NCI-H526 (cell line): ENCODE measurements at regions not wholly inside any gene's neighbourhood (a gene's known extent, or its start where the extent isn't known, plus 50 kb on each side); places are given as distances from the start of the nearest gene placed in this dataset.
A peak's percentile ranks its signal among the peaks of the same experiment; 100 is the strongest.
"Not testable (repeated sequence)": the region's sequence is repeated elsewhere in the genome, so short reads cannot be mapped to it uniquely, and the experiment has no call there.

ENCODE experiments used
- DNase-seq, 2 experiments: peaks; one replicate each; lab custom pipeline; 2025; lab: John Stamatoyannopoulos, UW

DNA sequence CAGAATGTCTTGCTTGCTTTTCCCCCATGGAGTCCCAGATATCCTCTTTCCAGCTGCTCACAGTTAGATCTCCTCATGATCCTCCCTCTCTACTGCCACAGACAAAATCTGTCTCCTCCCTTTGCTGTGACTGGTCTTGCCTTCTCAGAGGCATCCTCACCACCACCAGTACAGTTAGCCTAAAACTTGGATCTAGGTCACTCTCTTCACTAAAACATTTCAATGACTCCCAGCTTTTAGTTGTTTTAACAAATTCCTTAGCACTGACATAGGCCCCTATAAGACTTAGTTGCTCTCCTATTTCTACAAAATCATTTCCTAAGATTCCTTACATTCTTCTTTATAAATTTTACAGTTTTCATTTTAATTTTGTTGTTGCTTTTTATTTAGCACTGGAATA, 734.2 kb upstream of the CHAC2 start:
- no peak for DNase-seq

DNA sequence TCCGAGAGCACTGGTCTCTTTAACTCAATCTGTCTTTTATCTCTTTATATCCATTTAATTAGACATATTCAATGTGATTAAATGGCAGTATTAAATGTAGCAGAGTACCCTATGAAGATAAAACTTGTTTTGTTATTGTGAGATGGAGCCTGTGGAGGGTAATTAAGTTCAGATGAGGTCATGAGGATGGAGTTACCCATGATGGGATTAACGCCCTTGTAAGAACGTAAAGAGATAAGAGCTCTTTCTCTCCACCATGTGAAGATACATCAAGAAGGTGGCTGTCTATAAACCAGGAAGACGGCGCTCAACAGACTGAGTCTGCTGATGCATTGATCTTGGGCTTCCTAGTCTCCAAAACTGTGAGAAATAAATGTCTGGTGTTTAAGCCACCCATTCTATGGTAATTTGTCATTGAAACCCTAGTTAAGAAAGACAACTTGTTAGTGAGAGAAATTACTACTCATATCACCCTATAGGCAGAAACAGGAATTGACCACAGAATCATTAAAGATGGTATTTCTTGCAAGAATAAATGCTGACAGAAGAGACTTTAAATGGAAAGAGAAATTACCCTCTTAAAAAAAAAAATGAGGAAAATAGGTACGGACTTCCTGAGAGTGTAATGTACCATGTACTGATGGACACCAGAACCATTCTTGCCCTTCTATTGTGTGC, 738.7 kb upstream of the CHAC2 start:
- no peak for DNase-seq

DNA sequence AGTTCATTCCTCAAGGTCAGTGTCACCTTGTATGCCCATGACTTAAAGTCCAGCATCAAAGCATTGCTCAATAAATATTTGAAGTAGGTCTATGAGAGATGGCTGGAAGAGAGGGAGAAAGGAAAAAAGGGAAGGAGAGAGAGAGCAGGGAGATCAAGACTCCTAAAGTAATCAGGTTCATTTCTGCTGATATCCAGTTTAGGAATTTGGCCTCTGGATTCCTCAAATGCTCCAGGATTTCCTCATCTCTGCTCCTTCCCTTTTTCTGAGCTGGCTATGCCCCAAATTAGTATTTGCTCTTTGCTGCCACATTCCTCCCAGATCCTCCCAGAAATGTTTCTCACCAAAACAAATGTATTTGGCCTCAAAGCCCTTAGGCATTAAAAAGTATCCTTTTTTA, 739.4 kb upstream of the CHAC2 start:
- DNase-seq: no peak

DNA sequence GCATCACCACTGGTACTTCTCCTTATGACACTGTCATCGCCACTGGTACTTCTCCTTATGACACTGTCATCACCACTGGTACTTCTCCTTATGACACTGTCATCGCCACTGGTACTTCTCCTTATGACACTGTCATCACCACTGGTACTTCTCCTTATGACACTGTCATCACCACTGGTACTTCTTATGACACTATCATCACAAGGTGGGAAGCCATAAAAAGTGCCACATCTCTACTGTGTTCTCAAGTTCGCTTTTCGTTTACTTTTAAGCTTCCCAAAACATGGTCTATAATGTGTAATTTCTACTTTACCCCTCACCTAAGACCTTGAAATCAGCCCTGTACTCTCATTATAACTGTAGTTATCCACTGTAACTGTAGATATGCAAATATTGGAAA, 745.4 kb upstream of the CHAC2 start:
- not testable (repeated sequence) for DNase-seq

DNA sequence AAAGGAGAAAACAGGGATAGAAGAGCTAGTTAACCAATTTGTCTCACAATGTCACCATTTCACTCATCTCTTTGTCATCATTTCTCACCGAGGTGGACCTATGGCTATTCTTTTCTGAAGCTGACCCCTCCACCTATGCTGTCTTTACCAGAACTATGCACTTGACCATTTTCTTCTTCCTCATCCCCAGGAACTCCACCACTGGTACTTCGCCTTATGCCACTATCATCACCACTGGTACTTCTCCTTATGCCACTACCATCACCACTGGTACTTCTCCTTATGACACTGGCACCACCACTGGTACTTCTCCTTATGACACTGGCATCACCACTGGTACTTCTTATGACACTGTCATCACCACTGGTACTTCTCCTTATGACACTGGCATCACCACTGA, 745.8 kb upstream of the CHAC2 start:
- no peak for DNase-seq

DNA sequence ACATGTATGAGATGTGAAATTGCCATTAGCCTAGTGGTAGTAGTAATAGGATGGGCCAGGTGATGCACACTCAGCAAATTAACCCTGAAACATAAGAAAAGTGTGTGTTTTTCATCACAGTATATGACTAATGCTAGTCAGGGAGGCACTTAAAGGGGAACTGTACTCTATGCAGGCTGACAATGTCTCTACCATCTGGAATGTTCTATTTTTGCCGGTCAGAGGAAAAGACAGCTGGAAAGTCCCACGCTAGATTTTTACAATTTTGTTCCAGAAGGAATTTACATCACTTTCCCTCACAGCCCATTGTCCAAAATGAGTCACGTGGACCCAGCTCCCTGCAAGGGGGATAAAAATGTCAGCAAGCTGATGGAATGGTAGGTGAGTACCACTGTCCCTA, 746.3 kb upstream of the CHAC2 start:
- DNase-seq: no peak

DNA sequence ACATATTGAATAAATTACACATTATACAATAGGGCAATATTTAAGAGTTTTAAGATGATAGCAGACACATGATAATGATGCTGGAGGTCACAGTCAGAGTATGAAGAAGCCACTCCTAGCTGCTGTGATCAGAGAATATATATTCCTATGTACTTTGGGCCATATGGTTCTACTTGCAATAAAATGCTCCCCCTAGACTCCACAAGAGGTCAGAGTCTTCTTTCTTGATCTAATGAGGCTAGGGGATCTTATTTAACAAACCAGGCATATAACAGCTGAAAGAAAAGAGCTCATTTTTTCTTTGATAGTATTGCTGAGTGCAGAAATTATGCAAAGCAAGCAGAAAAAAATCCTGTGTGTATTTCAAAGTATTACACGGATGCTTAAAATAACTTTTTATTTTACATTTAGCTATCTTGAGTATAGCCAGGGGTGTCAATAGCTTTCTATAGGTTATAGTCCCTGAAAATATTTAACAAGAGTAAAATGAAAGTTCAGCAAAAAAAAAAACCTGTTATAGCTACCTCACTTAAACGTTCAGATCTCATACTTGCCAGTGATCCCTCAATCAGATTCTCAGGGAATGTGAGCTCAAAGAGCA, 748.7 kb upstream of the CHAC2 start:
- peak; percentile 27 to 41 for DNase-seq

DNA sequence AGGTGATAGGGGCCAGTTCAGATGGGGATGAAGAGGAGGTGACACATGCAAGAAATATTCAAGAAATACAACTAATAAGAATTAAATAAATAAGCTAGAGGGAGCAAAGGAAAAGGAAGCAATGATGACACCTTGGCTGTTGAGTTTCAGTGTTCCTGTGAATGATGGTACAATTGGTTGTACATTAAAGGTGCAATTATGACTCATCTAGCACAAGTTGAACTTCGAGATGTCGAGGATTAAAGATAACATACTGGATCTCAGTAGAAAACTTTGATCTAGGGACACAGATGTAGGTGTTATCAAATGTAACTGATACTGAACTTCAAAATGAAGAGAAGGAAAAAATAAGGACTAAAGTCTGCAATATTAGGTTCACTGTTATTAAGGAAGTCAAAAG, 760.6 kb upstream of the CHAC2 start:
- no peak for DNase-seq

DNA sequence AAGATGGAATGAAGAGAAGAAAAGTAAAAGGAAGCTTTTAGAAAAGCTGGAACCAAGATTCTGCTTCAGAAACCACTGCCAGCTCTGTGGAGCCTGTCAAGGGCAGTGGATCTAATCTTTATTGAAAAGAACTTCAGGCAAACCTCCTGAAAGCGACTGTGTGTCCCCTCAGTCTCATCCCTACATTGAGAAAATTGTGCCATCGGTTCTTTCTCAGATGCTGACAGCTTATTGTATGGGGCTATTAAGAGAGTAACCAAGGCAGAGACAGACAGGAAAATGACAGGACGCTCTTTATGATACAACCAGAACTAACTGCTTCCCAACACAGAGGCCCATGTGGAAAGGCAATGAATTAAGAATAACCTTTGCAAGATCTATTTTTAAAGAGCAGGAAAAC, 763.2 kb upstream of the CHAC2 start:
- no peak for DNase-seq

DNA sequence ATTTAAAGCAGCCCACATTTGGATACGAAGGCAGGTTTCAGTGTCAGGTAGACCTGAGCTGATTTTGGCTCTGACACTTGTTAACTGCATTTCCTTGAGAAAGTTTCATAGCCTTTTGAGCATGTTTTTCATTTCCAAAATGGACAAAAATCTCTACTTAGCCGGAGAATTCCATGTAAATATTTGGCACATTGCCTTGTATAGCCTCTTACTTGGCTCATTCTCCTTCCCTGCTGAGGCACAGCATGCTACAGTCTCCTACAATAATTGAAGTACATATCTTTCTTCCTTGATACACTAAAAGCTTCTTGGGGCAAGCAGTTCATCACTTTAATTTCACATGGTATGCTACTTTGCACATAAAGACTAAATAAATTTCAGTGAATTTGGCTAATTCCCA, 772.2 kb upstream of the CHAC2 start:
- no peak for DNase-seq

DNA sequence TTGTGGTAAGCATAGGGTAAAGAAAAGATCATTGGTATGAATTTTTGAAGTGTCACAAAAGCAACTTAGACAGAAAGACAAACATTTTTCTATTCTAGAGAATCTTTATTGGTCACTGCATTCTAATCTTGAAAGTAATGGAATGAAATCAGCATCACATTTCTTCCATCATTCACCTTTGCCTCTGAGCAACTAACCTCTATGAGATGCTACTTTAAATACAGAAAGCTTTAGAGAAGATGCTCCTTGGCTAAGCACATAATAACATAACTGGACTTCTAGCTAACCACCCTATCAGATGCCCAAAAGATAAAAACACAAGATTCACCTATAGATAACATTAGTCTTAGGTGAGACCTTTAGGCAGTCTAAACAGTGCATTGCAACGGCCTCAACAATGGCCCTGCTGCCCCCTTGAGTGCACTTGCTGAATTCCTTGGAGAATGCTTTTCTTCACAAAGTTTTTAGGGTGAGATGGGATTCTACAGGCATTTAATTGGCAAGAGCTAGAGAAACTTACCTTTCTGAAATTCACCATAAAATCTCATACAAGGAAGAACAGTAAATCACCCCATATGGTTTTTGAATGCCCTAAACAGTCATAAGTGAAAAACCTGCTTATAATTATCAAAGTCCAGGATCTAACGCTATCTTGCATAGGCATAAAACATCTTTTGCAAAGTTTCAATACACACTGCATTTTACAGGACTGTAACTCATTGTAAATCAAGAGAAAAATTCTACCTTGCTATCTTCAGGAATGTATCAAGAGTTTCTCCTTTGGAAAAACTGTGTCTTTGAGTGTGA, 791.3 kb upstream of the CHAC2 start:
- peak in 1 of 2 experiments; percentile 51 for DNase-seq

DNA sequence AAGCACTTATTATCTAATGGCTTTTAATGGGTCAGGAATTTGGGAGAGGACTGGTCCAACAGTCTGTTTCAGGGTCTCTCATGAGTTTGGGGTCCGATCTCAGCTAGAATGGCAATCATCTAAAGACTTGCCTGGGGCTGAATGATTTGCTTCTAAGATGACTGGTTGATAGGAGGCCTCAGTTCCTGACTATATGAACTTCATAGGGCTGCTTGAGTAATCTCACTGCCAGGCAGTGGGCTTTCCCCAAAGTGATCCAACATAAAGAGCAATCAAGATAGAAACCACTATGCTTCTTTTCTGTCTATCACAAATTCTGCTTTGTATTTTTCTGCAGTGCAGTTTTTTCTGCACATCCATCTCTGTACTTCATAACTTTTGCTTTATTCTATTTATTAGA, 793.5 kb upstream of the CHAC2 start:
- DNase-seq: no peak

DNA sequence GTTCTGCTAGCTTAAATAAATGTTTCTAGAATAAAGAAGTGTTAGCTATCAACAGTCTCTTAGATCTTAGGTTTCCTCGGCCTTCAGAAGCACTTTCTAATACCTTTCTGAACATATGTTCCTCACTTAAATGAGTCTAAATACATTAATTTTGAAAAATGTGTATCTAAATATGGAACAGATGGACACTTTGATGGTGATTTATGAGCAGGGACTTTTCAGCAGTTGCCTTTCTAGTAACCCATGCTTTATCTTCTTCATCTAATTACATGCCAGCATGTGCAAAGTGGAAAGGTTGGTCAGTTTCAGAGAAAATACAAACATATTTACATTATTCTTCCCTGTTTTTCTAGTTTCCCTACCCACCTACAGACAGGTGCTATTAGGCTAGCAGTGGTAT, 797.0 kb upstream of the CHAC2 start:
- DNase-seq: no peak

DNA sequence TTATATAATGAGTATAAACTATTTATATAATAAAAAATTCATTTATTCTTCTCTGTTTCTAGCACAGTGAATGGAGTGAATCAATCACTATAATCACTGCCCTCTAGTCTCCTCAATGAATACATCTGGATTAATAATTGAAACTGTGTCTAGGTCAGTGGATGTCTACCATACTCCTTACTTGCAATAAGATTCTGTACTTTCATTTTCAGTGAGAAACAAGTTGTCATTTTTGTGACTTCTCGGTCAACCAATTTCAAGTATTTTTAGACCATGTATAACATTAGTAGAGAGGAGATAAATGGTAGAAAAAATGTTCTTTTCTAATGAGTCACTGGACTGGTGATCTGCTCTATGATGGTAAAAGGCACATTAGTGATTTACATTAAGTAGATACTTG, 799.6 kb upstream of the CHAC2 start:
- no peak for DNase-seq

DNA sequence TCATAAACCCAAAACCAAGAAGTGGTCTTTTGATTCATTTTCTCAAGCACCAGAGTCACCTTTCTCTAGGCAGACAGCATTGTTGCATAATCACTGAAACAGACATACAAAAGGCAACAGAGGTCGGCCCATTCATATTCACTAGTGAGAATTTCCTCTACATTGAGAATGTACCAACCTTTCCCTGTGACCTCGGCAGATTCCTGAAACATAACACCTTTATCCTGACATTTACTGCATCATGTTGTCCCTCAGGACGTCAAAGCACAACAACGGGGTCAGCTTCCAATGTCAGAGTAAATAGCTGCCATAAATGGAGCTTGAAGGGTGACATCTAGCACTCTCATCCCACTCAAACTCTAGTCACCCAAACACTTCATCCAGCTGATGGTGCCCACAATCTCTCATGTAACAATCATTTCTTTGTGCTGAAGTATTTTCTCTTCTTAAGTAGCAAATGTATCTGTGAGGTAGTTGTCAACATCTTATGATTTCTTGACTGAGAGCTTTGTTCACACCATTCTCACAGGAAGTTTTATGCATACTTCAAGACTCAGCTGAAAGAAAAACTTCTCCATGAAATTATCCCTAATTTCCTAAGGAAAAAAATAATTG, 802.6 kb upstream of the CHAC2 start:
- DNase-seq: no peak

DNA sequence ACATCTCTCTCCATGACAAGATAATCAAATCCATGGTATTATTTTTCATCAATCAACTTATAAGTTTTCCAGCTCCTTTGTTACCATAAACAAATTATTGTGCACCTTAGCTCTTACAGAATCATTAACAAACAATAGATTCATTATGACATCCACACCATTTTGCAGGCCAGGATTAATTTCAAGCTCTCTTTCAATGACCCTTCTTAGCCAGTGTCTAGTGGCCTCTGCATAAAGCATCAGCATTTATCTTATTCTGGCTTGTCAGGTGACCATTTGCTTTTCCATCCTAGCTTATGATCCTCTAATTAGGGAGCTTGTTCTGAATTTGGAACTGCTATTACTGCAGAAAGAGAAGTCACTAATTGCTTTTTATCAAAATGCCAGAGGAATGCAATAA, 806.2 kb upstream of the CHAC2 start:
- no peak for DNase-seq

DNA sequence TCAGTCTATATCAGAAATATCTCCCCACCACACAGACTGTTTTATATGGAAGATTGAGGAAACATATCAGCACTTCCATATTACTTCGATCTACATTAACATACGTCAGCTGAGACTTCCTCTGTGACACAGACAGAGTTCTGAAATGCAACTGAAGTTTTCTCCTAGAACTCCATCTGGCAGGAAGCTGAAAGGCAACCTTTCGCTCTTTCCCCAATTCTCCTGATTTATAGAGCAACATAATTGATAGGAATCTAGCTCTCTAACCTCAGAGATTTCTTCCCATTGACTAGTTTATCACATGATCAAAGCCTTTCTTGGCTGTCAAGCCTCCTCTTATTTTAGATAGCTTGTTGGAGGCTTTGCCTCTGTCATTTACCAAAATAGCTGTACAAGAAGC, 806.7 kb upstream of the CHAC2 start:
- no peak for DNase-seq

DNA sequence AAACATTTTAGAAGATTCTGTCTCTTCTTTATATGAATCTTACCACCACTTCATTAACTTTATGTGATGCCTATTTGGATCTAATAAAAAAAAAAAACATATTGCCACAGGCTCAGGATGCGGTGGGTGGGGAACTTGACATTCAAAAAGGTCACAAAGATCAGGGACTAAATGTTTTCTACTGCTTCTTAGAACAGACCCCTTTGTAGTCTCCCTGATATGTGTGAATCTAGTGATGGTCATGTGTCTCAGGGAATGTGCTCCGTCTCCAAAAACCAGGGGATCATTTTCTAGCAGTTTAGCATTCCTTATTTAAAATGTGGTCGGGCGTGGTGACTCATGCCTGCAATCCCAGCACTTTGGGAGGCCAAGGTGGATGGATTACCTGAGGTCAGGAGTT, 807.8 kb upstream of the CHAC2 start:
- no peak for DNase-seq

DNA sequence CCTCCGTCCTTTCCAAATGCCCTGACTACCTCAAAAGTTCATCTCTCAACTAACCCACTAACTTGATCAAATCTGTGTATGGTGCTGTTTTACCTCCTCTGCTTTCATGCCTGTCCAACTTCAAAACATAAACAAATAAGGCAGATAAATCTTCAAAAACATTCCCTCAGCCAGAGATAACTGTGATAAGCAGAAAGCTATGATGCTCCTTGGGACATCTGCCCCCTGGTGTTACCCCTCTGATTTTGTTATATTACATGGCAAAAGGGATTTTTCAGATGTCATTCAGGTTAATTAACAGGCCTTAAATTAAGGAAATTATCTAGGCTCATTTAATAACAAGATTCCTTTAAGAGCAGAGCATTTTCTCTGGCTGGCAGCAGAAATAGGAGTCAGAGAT, 810.8 kb upstream of the CHAC2 start:
- no peak for DNase-seq

DNA sequence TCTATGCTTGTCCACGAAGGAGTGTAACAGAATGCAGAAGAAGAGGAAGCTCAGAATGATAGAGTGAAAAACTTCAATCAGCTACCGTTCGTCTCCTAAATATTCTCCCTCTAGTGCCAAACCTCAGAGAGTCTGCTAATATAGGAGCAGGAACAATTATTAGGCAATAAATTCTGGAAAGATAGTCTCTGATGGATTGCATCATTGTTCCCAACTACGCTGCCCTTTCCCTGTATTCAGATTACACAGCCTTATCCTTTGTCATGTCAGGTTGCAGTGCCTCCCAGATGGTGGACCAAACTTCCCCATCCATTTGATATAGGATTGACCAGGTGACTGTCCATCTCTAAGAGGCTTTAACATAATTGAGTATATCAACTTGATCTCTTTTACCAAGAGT, 811.5 kb upstream of the CHAC2 start:
- no peak for DNase-seq

DNA sequence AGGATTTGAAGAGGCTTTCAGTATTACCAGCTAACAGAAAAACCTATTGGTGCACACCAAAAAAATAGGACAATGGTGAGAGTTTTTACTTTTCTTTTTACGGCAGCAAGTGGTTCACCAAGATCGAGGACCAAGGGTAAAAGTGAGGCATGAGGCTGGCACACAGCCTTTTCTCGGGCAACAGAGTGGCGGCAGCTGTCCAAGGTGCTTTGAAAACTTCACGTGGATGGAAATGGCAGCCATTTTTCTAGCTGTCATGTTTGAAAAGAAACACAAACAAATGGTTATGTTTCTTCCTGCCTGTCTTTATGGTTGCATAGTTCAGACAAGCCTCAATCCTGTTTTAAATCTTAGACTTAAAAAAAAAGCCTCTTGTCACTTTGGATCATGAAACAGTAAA, 812.5 kb upstream of the CHAC2 start:
- DNase-seq: no peak

DNA sequence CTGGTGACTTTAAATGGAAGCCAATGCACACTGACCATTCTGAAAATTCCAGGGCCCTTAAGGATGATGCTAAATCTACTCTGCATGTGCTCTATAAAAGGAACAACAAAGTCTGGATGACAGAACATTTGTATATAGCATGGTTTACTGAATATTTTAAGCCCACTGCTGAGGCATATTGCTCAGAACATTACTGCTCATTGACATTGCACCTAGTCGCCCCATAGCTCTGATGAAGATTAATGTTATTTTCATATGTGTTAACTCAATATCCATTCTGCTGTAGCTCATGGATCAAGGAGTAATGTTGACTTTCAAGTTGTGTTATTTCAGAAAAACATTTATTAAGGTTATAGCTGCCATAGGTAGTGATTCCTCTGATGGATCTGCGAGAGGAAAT, 827.5 kb upstream of the CHAC2 start:
- no peak for DNase-seq

DNA sequence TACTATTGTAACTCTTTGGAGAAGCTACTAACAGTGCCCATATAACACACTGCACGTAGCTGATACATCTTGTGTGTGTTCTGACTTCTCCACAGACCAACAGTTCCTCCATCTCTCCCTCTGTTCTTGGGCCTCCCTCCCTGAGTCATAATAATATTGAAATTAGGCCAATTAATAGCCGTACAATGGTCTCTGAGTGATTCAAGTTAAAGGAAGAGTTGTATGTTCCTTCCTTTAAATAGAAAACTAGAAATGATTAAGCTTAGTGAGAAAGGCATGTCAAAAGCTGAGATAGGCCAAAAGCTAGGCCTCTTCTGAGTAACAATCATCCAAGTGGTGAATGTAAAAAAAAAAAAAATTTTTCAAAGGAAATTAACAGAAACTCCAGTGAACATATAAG, 828.4 kb upstream of the CHAC2 start:
- DNase-seq: no peak
